Heart right ventricle (tissue), 16 donors: ENCODE measurements at regions not wholly inside any gene's neighbourhood (a gene's known extent, or its start where the extent isn't known, plus 50 kb on each side); places are given as distances from the start of the nearest gene placed in this dataset.
A peak's percentile ranks its signal among the peaks of the same experiment; 100 is the strongest.

ENCODE experiments used
- ATAC-seq, 8 donors: fragments of 200-7000 bp; cut with Tn5 transposase; one replicate each; pipeline ENCODE4 v1.9.1; 2020; ENCODE audit warnings: mild to moderate bottlenecking in 8 of 8, moderate library complexity in 8 of 8, moderate number of reproducible peaks in 1 of 8
- DNase-seq, 2 donors: peaks; one replicate each; pipeline ENCODE4 v3.0.0-alpha.2; 2020
- H3K27ac ChIP-seq, 10 donors: fragments of 200-600 bp; sonication (generic) in 2 of 10; one replicate each; pipeline versions ENCODE4 v1.5.0 to v1.8.0; 2020 to 2022; ENCODE audit warnings: mild to moderate bottlenecking in 3 of 10
- H3K27me3 ChIP-seq, 7 donors: fragments of 200-600 bp; one replicate each; pipeline ENCODE4 v1.8.0; 2021 to 2022; ENCODE audit warnings: mild to moderate bottlenecking in 2 of 7
- H3K36me3 ChIP-seq, 9 donors: fragments of 200-600 bp; sonication (generic) in 1 of 9; one replicate each; pipeline versions ENCODE4 v1.5.0 to v1.8.0; 2020 to 2022; ENCODE audit warnings: mild to moderate bottlenecking in 2 of 9
- H3K4me1 ChIP-seq, 9 donors: fragments of 200-600 bp; sonication (generic) in 1 of 9; one replicate each; pipeline versions ENCODE4 v1.5.0 to v1.8.0; 2020 to 2022; ENCODE audit warnings: mild to moderate bottlenecking in 4 of 9
- H3K4me3 ChIP-seq, 10 donors: fragments of 200-600 bp; sonication (generic) in 2 of 10; one replicate each; pipeline versions ENCODE4 v1.5.0 to v1.8.0; 2020 to 2022; ENCODE audit warnings: mild to moderate bottlenecking in 7 of 10, moderate library complexity in 2 of 10
- H3K9me3 ChIP-seq, 11 donors: fragments of 200-600 bp in 10 of 11; sonication (generic) in 2 of 11; one replicate each; pipeline versions ENCODE4 v1.5.0 to v1.8.0; 2013 to 2022; ENCODE audit warnings: mild to moderate bottlenecking in 2 of 11, control low read depth in 1 of 11, moderate library complexity in 1 of 11
- CTCF ChIP-seq, 9 donors: fragments of 200-600 bp; sonication (generic) in 2 of 9; IDR thresholded peaks; one replicate each; pipeline versions ENCODE4 v1.5.0 to v1.8.0; 2021 to 2022; ENCODE audit warnings: antibody characterized with exemption in 9 of 9, mild to moderate bottlenecking in 5 of 9, moderate library complexity in 1 of 9
- WGBS, 2 donors: extraction: QIAGEN DNeasy Blood & Tissue Kit; methylation state at CpG; one replicate each; pipeline ENCODE4 v1.1.7; 2013; ENCODE audit warnings: inconsistent platforms in 1 of 2; 5-methylcytosine and 5-hydroxymethylcytosine counted together
- intact Hi-C, 10 donors: fragments of 100-400 bp; cut with DNase I; formaldehyde crosslinking; loops; one replicate each; pipeline versions ENCODE4 v1.11.1 to v1.14.2; 2022
- donor health status: Arrhythmogenic right ventricular cardiomyopathy.
- donor health status: ischemic (EF 13 %, LVEDD 7.1; RV severe dilation, severe dysfunction).
- donor health status: healthy with polysubstance abuse.
- donor health status: DM: no; HTN: yes; CAD: no.
- donor health status: DM: no; HTN: no; CAD: no.
- donor health status: ischemic (EF 25% LVEDD 6.9; RV normal size, moderate dysfunction).
- donor health status: ischemic (EF 25% LVEDD 5.7; RV mildly dilated, moderate dysfunction).
- donor health status: healthy.
- donor health status: DM: yes; HTN: yes; CAD: no.
- donor health status: Ischemic cardiomyopathy.
- donor health status: ischemic (EF 35%, LVEDD 5.7; RV mildly dilated, moderate dysfunction).
- donor health status: nonischemic (EF 11% LVEDD 7.7; RV severe dilation, severe dysfunction).
- donor health status: DM: yes; HTN: yes; CAD: no.
- donor health status: PGD.
- donor health status: ischemic (EF 29% LVEDD 5.4; RV normal size, mild dysfunction).
- donor health status: nonischemic (EF 23%, LVEDD 6.1; RV moderate dilation, normal function).

- peak overlapping the region in 2 of 10 donors; percentile 12 to 49 for H3K27ac ChIP-seq
- 88 to 92% methylated on average over 6 of the region's 6 CpGs for WGBS, 2 donors
- peaks cover 0 to 31% (median 16%) of the 10 kb centered on the region in 9 donors for H3K4me1 ChIP-seq
- DNase-seq (no peak), ATAC-seq (no peak)
- no peak overlapping the region for H3K4me3 ChIP-seq
- no peaks in the 10 kb centered on the region for H3K36me3 ChIP-seq
- H3K9me3 ChIP-seq: no peaks in the 10 kb centered on the region
- no peak for TF ChIP-seq CTCF (IDR thresholded peaks at IDR 0.05)
- intact Hi-C loops: loop anchor here in 1 of 10 donors (10.0 kb wide), 1 partner anchor 221 kb away; no protein-coding TSS in a partner anchor
- H3K27me3 ChIP-seq: no peaks in the 10 kb centered on the region
Measured at GRCh38 chr10:91033324-91033950, 112.5 kb upstream of the ANKRD1 start.

GRCh38 chr10:91034042-91034441, 113.2 kb upstream of the ANKRD1 start:
- ATAC-seq: no peak
- peak overlapping the region in 3 of 10 donors; percentile 12 to 49 (median 39) for H3K27ac ChIP-seq
- no peaks in the 10 kb centered on the region for H3K36me3 ChIP-seq
- no peak for TF ChIP-seq CTCF (IDR thresholded peaks at IDR 0.05)
- H3K27me3 ChIP-seq: no peaks in the 10 kb centered on the region
- intact Hi-C loops: loop anchor here in 1 of 10 donors (10.0 kb wide), 1 partner anchor 221 kb away; no protein-coding TSS in a partner anchor
- no peak overlapping the region for H3K4me3 ChIP-seq
- no peaks in the 10 kb centered on the region for H3K9me3 ChIP-seq
- DNase-seq: no peak
- H3K4me1 ChIP-seq: peaks cover 0 to 31% (median 16%) of the 10 kb centered on the region in 9 donors
- 61 to 76% methylated on average over 3 of the region's 3 CpGs for WGBS, 2 donors

GRCh38 chr10:91034494-91035159, 113.7 kb upstream of the ANKRD1 start:
- Histone ChIP-seq H3K36me3 (no peaks in the 10 kb centered on the region), H3K4me3 (no peak overlapping the region), H3K27me3 (no peaks in the 10 kb centered on the region), H3K9me3 (no peaks in the 10 kb centered on the region), H3K27ac (peak overlapping the region in 5 of 10 donors; percentile 12 to 49 (median 39)), H3K4me1 (peaks cover 0 to 31% (median 16%) of the 10 kb centered on the region in 9 donors)
- ATAC-seq (peak; percentile 27 to 86 (median 73)), DNase-seq (peak; percentile 68 to 75)
- no peak for TF ChIP-seq CTCF (IDR thresholded peaks at IDR 0.05)
- intact Hi-C loops: loop anchor here in 1 of 10 donors (10.0 kb wide), 1 partner anchor 220 kb away; no protein-coding TSS in a partner anchor
- WGBS, 2 donors: 23 to 27% methylated on average over 9 of the region's 9 CpGs

- H3K27ac ChIP-seq: peak overlapping the region in 3 of 10 donors; percentile 14 to 49 (median 16)
- no peak for TF ChIP-seq CTCF (IDR thresholded peaks at IDR 0.05)
- ATAC-seq (peak in 1 of 8 donors; percentile 22), DNase-seq (no peak)
- H3K4me1 ChIP-seq: peaks cover 0 to 31% (median 16%) of the 10 kb centered on the region in 9 donors
- H3K9me3 ChIP-seq: no peaks in the 10 kb centered on the region
- H3K4me3 ChIP-seq: no peak overlapping the region
- no peaks in the 10 kb centered on the region for H3K36me3 ChIP-seq
- H3K27me3 ChIP-seq: no peaks in the 10 kb centered on the region
- WGBS, 2 donors: 86 to 95% methylated on average over 8 of the region's 8 CpGs
- intact Hi-C loops: loop anchor here in 1 of 10 donors (10.0 kb wide), 1 partner anchor 219 kb away; no protein-coding TSS in a partner anchor
Measured at GRCh38 chr10:91035650-91036292, 114.9 kb upstream of the ANKRD1 start.
